Neutrophil (primary cell): ENCODE measurements at regions not wholly inside any gene's neighbourhood (a gene's known extent, or its start where the extent isn't known, plus 50 kb on each side); places are given as distances from the start of the nearest gene placed in this dataset.

Experiments
- H3K27ac ChIP-seq: fragments of 200-600 bp; sonication (generic); 2 replicates; pipeline ENCODE4 v1.5.1; 2016; ENCODE audit warnings: mild to moderate bottlenecking, moderate library complexity
- H3K27me3 ChIP-seq: fragments of 200-600 bp; sonication (generic); 2 replicates; pipeline ENCODE4 v1.6.0; 2016; ENCODE audit warnings: mild to moderate bottlenecking
- H3K36me3 ChIP-seq: fragments of 200-600 bp; sonication (generic); 2 replicates; pipeline ENCODE4 v1.5.1; 2017
- H3K4me1 ChIP-seq, 2 experiments: fragments of 200-600 bp in 1 of 2; sonication (generic) in 1 of 2; 1 replicate in 1 of 2; 2 replicates in 1 of 2; pipeline versions ENCODE4 v1.5.1 to v1.6.1; 2013 to 2016; ENCODE audit warnings: low read depth in 1 of 2, low read length in 1 of 2, mild to moderate bottlenecking in 1 of 2, moderate library complexity in 1 of 2; ENCODE audit not compliant: control insufficient read depth in 1 of 2, insufficient read depth in 1 of 2
- H3K4me3 ChIP-seq, 2 experiments: fragments of 200-600 bp in 1 of 2; sonication (generic) in 1 of 2; 1 replicate in 1 of 2; 2 replicates in 1 of 2; pipeline ENCODE4 v1.5.1; 2013 to 2016; ENCODE audit warnings: low read depth in 1 of 2, low read length in 1 of 2, mild to moderate bottlenecking in 1 of 2, moderate library complexity in 1 of 2
- H3K9me3 ChIP-seq: fragments of 200-600 bp; sonication (generic); 2 replicates; pipeline ENCODE4 v1.5.1; 2016
- CTCF ChIP-seq: fragments of 200-600 bp; sonication (generic); IDR thresholded peaks from 2 replicates; pipeline ENCODE4 v1.5.1; 2016; ENCODE audit warnings: antibody characterized with exemption

DNA sequence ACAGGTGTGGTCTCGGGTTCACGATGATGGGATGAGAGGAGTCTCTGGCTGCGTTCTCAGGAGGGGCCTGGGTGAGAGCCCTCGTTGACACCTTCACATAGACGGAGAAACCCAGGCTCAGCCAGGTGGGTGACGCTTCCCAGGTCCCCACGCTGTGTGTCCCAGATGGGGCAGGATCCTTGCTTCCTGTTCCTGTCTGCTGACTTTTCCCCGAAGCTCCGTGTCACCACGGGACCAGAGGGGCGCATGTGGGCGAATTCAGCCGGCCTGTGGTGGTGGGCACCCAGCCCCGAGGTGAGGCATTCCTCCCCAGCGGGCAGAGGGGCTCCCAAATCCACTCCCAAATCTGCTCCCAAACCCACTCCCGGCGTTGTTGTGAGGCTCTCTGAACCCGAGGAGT, 732.8 kb downstream of the BRD1 start:
- no peaks in the 10 kb centered on the region for H3K4me1 ChIP-seq
- H3K36me3 ChIP-seq: no peaks in the 10 kb centered on the region
- H3K27ac ChIP-seq: no peak overlapping the region
- no peaks in the 10 kb centered on the region for H3K9me3 ChIP-seq
- no peak for TF ChIP-seq CTCF
- no peak overlapping the region for H3K4me3 ChIP-seq
- H3K27me3 ChIP-seq: no peaks in the 10 kb centered on the region

GRCh38 chr22:49094151-49094550, 733.5 kb downstream of the BRD1 start:
- Histone ChIP-seq H3K4me3 (no peak overlapping the region), H3K4me1 (no peaks in the 10 kb centered on the region), H3K27ac (no peak overlapping the region), H3K27me3 (no peaks in the 10 kb centered on the region), H3K9me3 (no peaks in the 10 kb centered on the region), H3K36me3 (no peaks in the 10 kb centered on the region)
- TF ChIP-seq CTCF: no peak

DNA sequence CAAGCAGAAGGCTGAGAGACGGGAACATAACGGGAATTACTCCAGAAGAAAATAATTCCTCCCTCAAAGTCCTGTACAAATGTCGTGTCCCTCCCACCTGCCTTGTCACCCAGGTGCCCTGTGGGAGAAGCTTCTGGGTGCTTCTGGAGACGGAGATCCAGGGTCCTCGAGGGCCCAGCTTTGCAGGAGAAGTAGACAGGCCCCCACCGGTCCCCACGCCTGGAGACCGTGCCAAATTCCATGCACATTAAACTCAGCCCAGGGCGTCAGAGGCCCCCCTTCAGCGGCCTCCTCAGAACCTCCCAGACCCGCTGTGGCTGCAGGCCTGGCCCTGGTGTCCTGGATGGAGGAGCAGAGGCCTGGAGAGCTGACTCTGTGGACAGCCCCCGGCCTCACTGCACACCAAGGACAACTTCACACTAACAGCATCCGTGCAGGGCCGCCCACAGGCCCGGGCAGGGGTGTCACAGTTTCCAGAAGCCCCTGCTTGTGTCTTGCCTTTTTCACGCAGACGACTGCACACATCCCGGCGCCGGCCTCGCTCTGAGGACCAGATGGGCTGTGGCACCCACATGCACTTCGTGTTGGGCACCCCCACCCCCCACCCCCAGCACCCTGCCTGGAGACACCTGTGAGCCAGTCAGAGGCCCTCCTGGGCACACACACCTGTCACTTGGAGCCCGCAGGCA, 734.3 kb downstream of the BRD1 start:
- TF ChIP-seq CTCF: no peak
- Histone ChIP-seq H3K27me3 (no peaks in the 10 kb centered on the region), H3K36me3 (no peaks in the 10 kb centered on the region), H3K27ac (no peak overlapping the region), H3K4me1 (no peaks in the 10 kb centered on the region), H3K4me3 (no peak overlapping the region), H3K9me3 (no peaks in the 10 kb centered on the region)

GRCh38 chr22:49092716-49093115, 735.0 kb downstream of the BRD1 start:
- H3K4me3 ChIP-seq: no peak overlapping the region
- H3K4me1 ChIP-seq: no peaks in the 10 kb centered on the region
- H3K36me3 ChIP-seq: no peaks in the 10 kb centered on the region
- H3K9me3 ChIP-seq: no peaks in the 10 kb centered on the region
- no peak overlapping the region for H3K27ac ChIP-seq
- no peak for TF ChIP-seq CTCF
- no peaks in the 10 kb centered on the region for H3K27me3 ChIP-seq

- Histone ChIP-seq H3K4me1 (no peaks in the 10 kb centered on the region), H3K27ac (no peak overlapping the region), H3K4me3 (no peak overlapping the region), H3K27me3 (no peaks in the 10 kb centered on the region), H3K9me3 (no peaks in the 10 kb centered on the region), H3K36me3 (no peaks in the 10 kb centered on the region)
- no peak for TF ChIP-seq CTCF
Observed at GRCh38 chr22:49091917-49092545, 735.6 kb downstream of the BRD1 start.
